Endodermal cell (in vitro differentiated cells): ENCODE measurements at regions not wholly inside any gene's neighbourhood (a gene's known extent, or its start where the extent isn't known, plus 50 kb on each side); places are given as distances from the start of the nearest gene placed in this dataset.

ENCODE experiments used
- DNase-seq: peaks from one replicate; pipeline ENCODE4 v3.0.0-alpha.2; 2017
- H3K27ac ChIP-seq: 2 replicates; pipeline ENCODE4 v1.5.1; 2013; ENCODE audit warnings: mild to moderate bottlenecking, low read depth, low read length, moderate library complexity
- H3K27me3 ChIP-seq: 2 replicates; pipeline ENCODE4 v1.6.1; 2013; ENCODE audit warnings: mild to moderate bottlenecking, low read length, moderate library complexity; ENCODE audit not compliant: insufficient read depth, control insufficient read depth, poor library complexity, severe bottlenecking
- H3K36me3 ChIP-seq: 2 replicates; pipeline ENCODE4 v1.7.0; 2013; ENCODE audit warnings: mild to moderate bottlenecking, low read length, moderate library complexity; ENCODE audit not compliant: control insufficient read depth, insufficient read depth
- H3K4me1 ChIP-seq: one replicate; pipeline ENCODE4 v1.7.0; 2013; ENCODE audit warnings: low read length; ENCODE audit not compliant: control insufficient read depth, insufficient read depth
- H3K4me3 ChIP-seq: 2 replicates; pipeline ENCODE4 v1.5.1; 2013; ENCODE audit warnings: mild to moderate bottlenecking, low read length, moderate library complexity
- H3K9ac ChIP-seq: 2 replicates; pipeline ENCODE4 v1.6.1; 2013; ENCODE audit warnings: mild to moderate bottlenecking, low read length, moderate library complexity; ENCODE audit not compliant: poor library complexity, severe bottlenecking; ENCODE audit errors: extremely low read depth
- H3K9me3 ChIP-seq: 2 replicates; pipeline ENCODE4 v1.6.1; 2013; ENCODE audit warnings: mild to moderate bottlenecking, low read length, moderate library complexity; ENCODE audit not compliant: control insufficient read depth
- H3K27ac Mint-ChIP-seq: 2 replicates; pipeline ENCODE4 v1.8.0; 2020; ENCODE audit warnings: mixed read lengths
- H3K27me3 Mint-ChIP-seq: 2 replicates; pipeline ENCODE4 v1.8.0; 2021; ENCODE audit warnings: mild to moderate bottlenecking, mixed read lengths; ENCODE audit not compliant: insufficient read depth
- H3K36me3 Mint-ChIP-seq: 2 replicates; pipeline ENCODE4 v1.8.0; 2020; ENCODE audit warnings: low read depth, mixed read lengths
- H3K4me1 Mint-ChIP-seq: 2 replicates; pipeline ENCODE4 v1.8.0; 2020; ENCODE audit warnings: mixed read lengths
- H3K4me3 Mint-ChIP-seq: 2 replicates; pipeline ENCODE4 v1.8.0; 2020; ENCODE audit warnings: mild to moderate bottlenecking, moderate library complexity, mixed read lengths
- H3K9me3 Mint-ChIP-seq: 2 replicates; pipeline ENCODE4 v1.8.0; 2020; ENCODE audit warnings: mild to moderate bottlenecking, mixed read lengths
- CTCF ChIP-seq: fragments of 200-600 bp; sonication (generic); conservative IDR thresholded peaks from 2 replicates; pipeline ENCODE4 v1.5.0; 2021; ENCODE audit warnings: antibody characterized with exemption, mild to moderate bottlenecking
- WGBS, 2 experiments: methylation state at CpG; one replicate each; pipeline versions ENCODE4 v1.1.5 to v1.1.7; 2013; ENCODE audit warnings: missing lambda C conversion rate in 2 of 2, mixed read lengths in 1 of 2; ENCODE audit not compliant: insufficient coverage in 1 of 2, insufficient read length in 1 of 2; 5-methylcytosine and 5-hydroxymethylcytosine counted together

- TF ChIP-seq CTCF, result no peak
- H3K36me3 ChIP-seq, result no peaks in the 10 kb centered on the region
- H3K4me1 Mint-ChIP-seq, result no peaks in the 10 kb centered on the region
- peaks cover 4% of the 10 kb centered on the region for H3K9me3 Mint-ChIP-seq
- 84% methylated on average over 1 of the region's 1 CpG; no CpG with 5 or more reads in 1 of the 2 experiments for WGBS, 2 experiments
- H3K4me3 Mint-ChIP-seq, result no peak overlapping the region
- H3K36me3 Mint-ChIP-seq, result no peaks in the 10 kb centered on the region
- no peak overlapping the region for H3K4me3 ChIP-seq
- H3K27ac Mint-ChIP-seq, result no peak overlapping the region
- no peaks in the 10 kb centered on the region for H3K27me3 Mint-ChIP-seq
- H3K9ac ChIP-seq, result no peak overlapping the region
- DNase-seq, result no peak
- no peak overlapping the region for H3K27ac ChIP-seq
- H3K4me1 ChIP-seq, result no peaks in the 10 kb centered on the region
- H3K27me3 ChIP-seq, result no peaks in the 10 kb centered on the region
- H3K9me3 ChIP-seq, result peaks cover 5% of the 10 kb centered on the region
These were observed 608.0 kb upstream of the EPHA7 start for GRCh38 chr6:94027374-94027773.

GRCh38 chr6:94026575-94026974, 607.2 kb upstream of the EPHA7 start:
- Histone ChIP-seq H3K27ac (no peak overlapping the region), H3K4me3 (no peak overlapping the region), H3K27me3 (no peaks in the 10 kb centered on the region), H3K36me3 (no peaks in the 10 kb centered on the region), H3K4me1 (no peaks in the 10 kb centered on the region), H3K9ac (no peak overlapping the region), H3K9me3 (peaks cover 5% of the 10 kb centered on the region)
- Mint-ChIP-seq H3K4me3 (no peak overlapping the region), H3K27ac (no peak overlapping the region), H3K36me3 (no peaks in the 10 kb centered on the region), H3K27me3 (no peaks in the 10 kb centered on the region), H3K9me3 (peaks cover 4% of the 10 kb centered on the region), H3K4me1 (no peaks in the 10 kb centered on the region)
- DNase-seq, result no peak
- 87 to 94% methylated on average over 5 to 8 of the region's 8 CpGs for WGBS, 2 experiments
- no peak for TF ChIP-seq CTCF

- H3K4me1 Mint-ChIP-seq, result no peaks in the 10 kb centered on the region
- no peaks in the 10 kb centered on the region for H3K9me3 Mint-ChIP-seq
These were observed 586.5 kb upstream of the EPHA7 start for GRCh38 chr6:94005835-94006234.

More at GRCh38 chr6:94005835-94006234, 586.5 kb upstream of the EPHA7 start:
- no peak for DNase-seq
- no peaks in the 10 kb centered on the region for H3K27me3 ChIP-seq
- H3K4me3 ChIP-seq, result no peak overlapping the region
- no peaks in the 10 kb centered on the region for H3K4me1 ChIP-seq
- Mint-ChIP-seq H3K4me3 (no peak overlapping the region), H3K27me3 (no peaks in the 10 kb centered on the region), H3K36me3 (no peaks in the 10 kb centered on the region), H3K27ac (no peak overlapping the region)
- no peak for TF ChIP-seq CTCF
- no peak overlapping the region for H3K27ac ChIP-seq
- 100% methylated on average over 1 of the region's 1 CpG; no CpG with 5 or more reads in 1 of the 2 experiments for WGBS, 2 experiments
- no peaks in the 10 kb centered on the region for H3K9me3 ChIP-seq
- no peaks in the 10 kb centered on the region for H3K36me3 ChIP-seq
- H3K9ac ChIP-seq, result no peak overlapping the region
